DOHH2 (cell line): ENCODE measurements at regions not wholly inside any gene's neighbourhood (a gene's known extent, or its start where the extent isn't known, plus 50 kb on each side); places are given as distances from the start of the nearest gene placed in this dataset.

ENCODE experiments used
- H3F3A ChIP-seq: fragments of 200-600 bp; sonication (generic), shearing (Covaris generic); 2 replicates; pipeline ENCODE4 v1.6.0; 2016; ENCODE audit warnings: antibody characterized with exemption, mild to moderate bottlenecking; ENCODE audit not compliant: control insufficient read depth, insufficient read depth
- H3K27ac ChIP-seq: fragments of 200-600 bp; sonication (generic); 2 replicates; pipeline ENCODE4 v1.5.1; 2014; ENCODE audit warnings: low read depth, mild to moderate bottlenecking, low read length, moderate library complexity
- H3K27me3 ChIP-seq: fragments of 200-600 bp; sonication (generic); 2 replicates; pipeline ENCODE4 v1.6.1; 2014; ENCODE audit warnings: mild to moderate bottlenecking, low read length, mixed read lengths; ENCODE audit not compliant: control insufficient read depth
- H3K36me3 ChIP-seq: fragments of 200-600 bp; sonication (generic); 2 replicates; pipeline ENCODE4 v1.6.1; 2014; ENCODE audit warnings: mild to moderate bottlenecking, low read length, moderate library complexity, mixed read lengths; ENCODE audit not compliant: control insufficient read depth
- H3K4me1 ChIP-seq: fragments of 200-600 bp; sonication (generic); 2 replicates; pipeline ENCODE4 v1.6.1; 2014; ENCODE audit warnings: mild to moderate bottlenecking, low read length, mixed read lengths; ENCODE audit not compliant: control insufficient read depth
- H3K4me2 ChIP-seq: fragments of 200-600 bp; sonication (generic); 2 replicates; pipeline ENCODE4 v1.6.0; 2014; ENCODE audit warnings: mild to moderate bottlenecking, low read length, moderate library complexity
- H3K4me3 ChIP-seq: fragments of 200-600 bp; sonication (generic); 2 replicates; pipeline ENCODE4 v1.5.1; 2014; ENCODE audit warnings: mild to moderate bottlenecking, low read length, mixed read lengths
- H3K79me2 ChIP-seq: fragments of 200-600 bp; sonication (generic); 2 replicates; pipeline ENCODE4 v1.6.1; 2014; ENCODE audit warnings: mild to moderate bottlenecking, low read length, mixed read lengths; ENCODE audit not compliant: control insufficient read depth
- H3K9me2 ChIP-seq: fragments of 200-600 bp; sonication (generic); replicated peaks from 2 replicates; pipeline ENCODE4 v1.6.1; 2014; ENCODE audit warnings: mild to moderate bottlenecking, low read length, mixed read lengths; ENCODE audit not compliant: control insufficient read depth
- H3K9me3 ChIP-seq: fragments of 200-600 bp; sonication (generic); 2 replicates; pipeline ENCODE4 v1.6.1; 2014; ENCODE audit warnings: antibody characterized with exemption, low read length, mixed read lengths; ENCODE audit not compliant: control insufficient read depth, insufficient read depth
- H4K20me1 ChIP-seq: fragments of 200-600 bp; sonication (generic); 2 replicates; pipeline ENCODE4 v1.6.0; 2014; ENCODE audit warnings: low read depth, mild to moderate bottlenecking, antibody characterized with exemption, low read length, moderate library complexity; ENCODE audit not compliant: control insufficient read depth, insufficient read depth
- CTCF ChIP-seq: fragments of 200-600 bp; sonication (generic); IDR thresholded peaks from one replicate; pipeline ENCODE4 v1.5.1; 2014; ENCODE audit warnings: antibody characterized with exemption, mild to moderate bottlenecking, low read depth, low read length; ENCODE audit not compliant: poor library complexity, severe bottlenecking
- EZH2phosphoT487 ChIP-seq: fragments of 200-600 bp; sonication (generic); IDR thresholded peaks from 2 replicates; pipeline ENCODE4 v1.6.1; 2017; ENCODE audit warnings: borderline replicate concordance, mild to moderate bottlenecking, antibody characterized with exemption, low read length, moderate library complexity, mixed read lengths

- Histone ChIP-seq H3K36me3 (no peaks in the 10 kb centered on the region; the same call in 1 of the 2 replicates), H3K9me2 (no peaks in the 10 kb centered on the region), H3K4me1 (peaks cover 84% of the 10 kb centered on the region), H3K27ac (no peak overlapping the region), H3K4me2 (no peak overlapping the region), H3K79me2 (no peaks in the 10 kb centered on the region), H3F3A (peaks cover 2% of the 10 kb centered on the region), H4K20me1 (no peaks in the 10 kb centered on the region), H3K4me3 (no peak overlapping the region), H3K27me3 (no peaks in the 10 kb centered on the region), H3K9me3 (no peaks in the 10 kb centered on the region)
- TF ChIP-seq CTCF: no peak
- no peak for TF ChIP-seq EZH2phosphoT487
Measured at GRCh38 chr2:136248907-136249306, 131.0 kb upstream of the CXCR4 start.

GRCh38 chr2:136248242-136248641 lies 130.3 kb upstream of the CXCR4 start:
- 0 out of 2 replicates have a peak, but pooled peaks cover 2% of the 10 kb centered on the region for H3F3A ChIP-seq
- no peak overlapping the region for H3K4me2 ChIP-seq

GRCh38 chr2:136247204-136247950 lies 129.4 kb upstream of the CXCR4 start:
- no peaks in the 10 kb centered on the region for H3K79me2 ChIP-seq
- H3K9me2 ChIP-seq: no peaks in the 10 kb centered on the region
- H3K4me2 ChIP-seq: no peak overlapping the region
- TF ChIP-seq CTCF: no peak
- no peak for TF ChIP-seq EZH2phosphoT487
- H3K4me1 ChIP-seq: peaks cover 84% of the 10 kb centered on the region
- H4K20me1 ChIP-seq: no peaks in the 10 kb centered on the region
- no peaks in the 10 kb centered on the region for H3K36me3 ChIP-seq
- H3K27me3 ChIP-seq: no peaks in the 10 kb centered on the region
- no peaks in the 10 kb centered on the region for H3K9me3 ChIP-seq
- H3F3A ChIP-seq: 0 out of 2 replicates have a peak, but pooled peaks cover 2% of the 10 kb centered on the region
- no peak overlapping the region for H3K4me3 ChIP-seq
- H3K27ac ChIP-seq: no peak overlapping the region

More at GRCh38 chr2:136248242-136248641, 130.3 kb upstream of the CXCR4 start:
- no peaks in the 10 kb centered on the region; the same call in 1 of the 2 replicates for H3K36me3 ChIP-seq
- no peaks in the 10 kb centered on the region for H3K9me2 ChIP-seq
- TF ChIP-seq EZH2phosphoT487: no peak
- TF ChIP-seq CTCF: no peak
- no peaks in the 10 kb centered on the region for H3K9me3 ChIP-seq
- H3K27me3 ChIP-seq: no peaks in the 10 kb centered on the region
- no peak overlapping the region for H3K4me3 ChIP-seq
- peaks cover 84% of the 10 kb centered on the region for H3K4me1 ChIP-seq
- no peaks in the 10 kb centered on the region for H3K79me2 ChIP-seq
- H3K27ac ChIP-seq: no peak overlapping the region
- H4K20me1 ChIP-seq: no peaks in the 10 kb centered on the region
